ENCODE measurements at regions not wholly inside any gene's neighbourhood (a gene's known extent, or its start where the extent isn't known, plus 50 kb on each side); places are given as distances from the start of the nearest gene placed in this dataset.

- TF ChIP-seq ZNF791 (tag by site-specific recombination; IDR thresholded peaks at IDR 0.05) (no peak), TCF7L2 (IDR thresholded peaks at IDR 0.05; ENCODE audit: borderline replicate concordance, low read depth, low read length) (no peak), ZNF114 (tag by site-specific recombination; IDR thresholded peaks at IDR 0.05) (no peak), ZBTB17 (tag by site-specific recombination; IDR thresholded peaks at IDR 0.05) (no peak), ZNF639 (tag by site-specific recombination; IDR thresholded peaks at IDR 0.05) (no peak), ZNF341 (tag by site-specific recombination; IDR thresholded peaks at IDR 0.05; ENCODE audit: low read depth) (no peak), ATF2 (tag by site-specific recombination; IDR thresholded peaks at IDR 0.05; ENCODE audit: low read depth) (no peak)
- TF ChIP-seq, protein P1, sequence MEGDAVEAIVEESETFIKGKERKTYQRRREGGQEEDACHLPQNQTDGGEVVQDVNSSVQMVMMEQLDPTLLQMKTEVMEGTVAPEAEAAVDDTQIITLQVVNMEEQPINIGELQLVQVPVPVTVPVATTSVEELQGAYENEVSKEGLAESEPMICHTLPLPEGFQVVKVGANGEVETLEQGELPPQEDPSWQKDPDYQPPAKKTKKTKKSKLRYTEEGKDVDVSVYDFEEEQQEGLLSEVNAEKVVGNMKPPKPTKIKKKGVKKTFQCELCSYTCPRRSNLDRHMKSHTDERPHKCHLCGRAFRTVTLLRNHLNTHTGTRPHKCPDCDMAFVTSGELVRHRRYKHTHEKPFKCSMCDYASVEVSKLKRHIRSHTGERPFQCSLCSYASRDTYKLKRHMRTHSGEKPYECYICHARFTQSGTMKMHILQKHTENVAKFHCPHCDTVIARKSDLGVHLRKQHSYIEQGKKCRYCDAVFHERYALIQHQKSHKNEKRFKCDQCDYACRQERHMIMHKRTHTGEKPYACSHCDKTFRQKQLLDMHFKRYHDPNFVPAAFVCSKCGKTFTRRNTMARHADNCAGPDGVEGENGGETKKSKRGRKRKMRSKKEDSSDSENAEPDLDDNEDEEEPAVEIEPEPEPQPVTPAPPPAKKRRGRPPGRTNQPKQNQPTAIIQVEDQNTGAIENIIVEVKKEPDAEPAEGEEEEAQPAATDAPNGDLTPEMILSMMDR (tag by site-specific recombination; IDR thresholded peaks at IDR 0.05) = no peak
- TF ChIP-seq, protein P2, sequence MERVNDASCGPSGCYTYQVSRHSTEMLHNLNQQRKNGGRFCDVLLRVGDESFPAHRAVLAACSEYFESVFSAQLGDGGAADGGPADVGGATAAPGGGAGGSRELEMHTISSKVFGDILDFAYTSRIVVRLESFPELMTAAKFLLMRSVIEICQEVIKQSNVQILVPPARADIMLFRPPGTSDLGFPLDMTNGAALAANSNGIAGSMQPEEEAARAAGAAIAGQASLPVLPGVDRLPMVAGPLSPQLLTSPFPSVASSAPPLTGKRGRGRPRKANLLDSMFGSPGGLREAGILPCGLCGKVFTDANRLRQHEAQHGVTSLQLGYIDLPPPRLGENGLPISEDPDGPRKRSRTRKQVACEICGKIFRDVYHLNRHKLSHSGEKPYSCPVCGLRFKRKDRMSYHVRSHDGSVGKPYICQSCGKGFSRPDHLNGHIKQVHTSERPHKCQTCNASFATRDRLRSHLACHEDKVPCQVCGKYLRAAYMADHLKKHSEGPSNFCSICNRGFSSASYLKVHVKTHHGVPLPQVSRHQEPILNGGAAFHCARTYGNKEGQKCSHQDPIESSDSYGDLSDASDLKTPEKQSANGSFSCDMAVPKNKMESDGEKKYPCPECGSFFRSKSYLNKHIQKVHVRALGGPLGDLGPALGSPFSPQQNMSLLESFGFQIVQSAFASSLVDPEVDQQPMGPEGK (tag by site-specific recombination; IDR thresholded peaks at IDR 0.05) = no peak
These were observed 57.2 kb upstream of the IER5L start for GRCh38 chr9:129235041-129235930.
